ENCODE measurements at regions not wholly inside any gene's neighbourhood (a gene's known extent, or its start where the extent isn't known, plus 50 kb on each side); places are given as distances from the start of the nearest gene placed in this dataset.

GRCh38 chr13:67763384-67763783 lies 533.2 kb upstream of the PCDH9 start:
- Histone ChIP-seq H3K36me3 (ENCODE audit: low read depth) (no peaks in the 10 kb centered on the region), H3K4me2 (ENCODE audit: unreplicated experiment) (no peak overlapping the region), H2AFZ (no peak overlapping the region), H3K9ac (no peak overlapping the region), H3K79me2 (ENCODE audit: insufficient read depth) (no peaks in the 10 kb centered on the region), H3K4me3 (no peak overlapping the region), H3K27ac (no peak overlapping the region), H3K9me2 (ENCODE audit: insufficient read depth) (no peaks in the 10 kb centered on the region), H3K27me3 (replicated peaks; ENCODE audit: insufficient read depth) (no peaks in the 10 kb centered on the region), H3F3A (ENCODE audit: insufficient read depth) (no peaks in the 10 kb centered on the region), H4K20me1 (ENCODE audit: insufficient read depth) (no peaks in the 10 kb centered on the region), H3K4me1 (ENCODE audit: insufficient read depth) (no peaks in the 10 kb centered on the region), H3K9me3 (ENCODE audit: low read depth) (no peaks in the 10 kb centered on the region)
- no peak for DNase-seq
- WGBS, 2 experiments (ENCODE audit: low coverage in 1 of 2, low lambda C conversion rate in 2 of 2, missing lambda C conversion rate in 2 of 2) = 5 to 18% methylated on average over 3 of the region's 3 CpGs
- TF ChIP-seq EZH2phosphoT487 (IDR thresholded peaks at IDR 0.05; ENCODE audit: insufficient read depth, low read depth) (no peak), EZH2 (IDR thresholded peaks at IDR 0.05; ENCODE audit: insufficient read depth, poor library complexity, severe bottlenecking) (no peak)
- in situ Hi-C loops (cut with MboI) = no loop called here

- no peaks in the 10 kb centered on the region for H3F3A ChIP-seq (ENCODE audit: insufficient read depth)
- no peaks in the 10 kb centered on the region for H3K9me2 ChIP-seq (ENCODE audit: insufficient read depth)
- no peak overlapping the region for H3K4me3 ChIP-seq
- no peaks in the 10 kb centered on the region for H3K79me2 ChIP-seq (ENCODE audit: insufficient read depth)
- H3K4me1 ChIP-seq (ENCODE audit: insufficient read depth) = no peaks in the 10 kb centered on the region
- H3K4me2 ChIP-seq (ENCODE audit: unreplicated experiment) = no peak overlapping the region
- in situ Hi-C loops (cut with MboI) = no loop called here
- 21 to 22% methylated on average over 5 of the region's 5 CpGs for WGBS, 2 experiments (ENCODE audit: low coverage in 1 of 2, low lambda C conversion rate in 2 of 2, missing lambda C conversion rate in 2 of 2)
- H4K20me1 ChIP-seq (ENCODE audit: insufficient read depth) = no peaks in the 10 kb centered on the region
- H3K27ac ChIP-seq = no peak overlapping the region
- no peak for DNase-seq
- no peak overlapping the region for H3K9ac ChIP-seq
- H3K27me3 ChIP-seq (replicated peaks; ENCODE audit: insufficient read depth) = no peaks in the 10 kb centered on the region
- no peaks in the 10 kb centered on the region for H3K36me3 ChIP-seq (ENCODE audit: low read depth)
- TF ChIP-seq EZH2 (IDR thresholded peaks at IDR 0.05; ENCODE audit: insufficient read depth, poor library complexity, severe bottlenecking) = no peak
- TF ChIP-seq EZH2phosphoT487 (IDR thresholded peaks at IDR 0.05; ENCODE audit: insufficient read depth, low read depth) = no peak
- no peak overlapping the region for H2AFZ ChIP-seq
- H3K9me3 ChIP-seq (ENCODE audit: low read depth) = no peaks in the 10 kb centered on the region
These were observed 528.8 kb upstream of the PCDH9 start for GRCh38 chr13:67758975-67759374.

- H4K20me1 ChIP-seq (ENCODE audit: insufficient read depth) = no peaks in the 10 kb centered on the region
- H2AFZ ChIP-seq = no peak overlapping the region
- H3K79me2 ChIP-seq (ENCODE audit: insufficient read depth) = no peaks in the 10 kb centered on the region
- in situ Hi-C loops (cut with MboI) = no loop called here
- no peak for TF ChIP-seq EZH2 (IDR thresholded peaks at IDR 0.05; ENCODE audit: insufficient read depth, poor library complexity, severe bottlenecking)
- no peak for TF ChIP-seq EZH2phosphoT487 (IDR thresholded peaks at IDR 0.05; ENCODE audit: insufficient read depth, low read depth)
- H3K27me3 ChIP-seq (replicated peaks; ENCODE audit: insufficient read depth) = no peaks in the 10 kb centered on the region
- no peak overlapping the region for H3K4me3 ChIP-seq
- H3K36me3 ChIP-seq (ENCODE audit: low read depth) = no peaks in the 10 kb centered on the region
- no peak overlapping the region for H3K4me2 ChIP-seq (ENCODE audit: unreplicated experiment)
- DNase-seq = no peak
- H3F3A ChIP-seq (ENCODE audit: insufficient read depth) = no peaks in the 10 kb centered on the region
- no peaks in the 10 kb centered on the region for H3K9me2 ChIP-seq (ENCODE audit: insufficient read depth)
- H3K9me3 ChIP-seq (ENCODE audit: low read depth) = no peaks in the 10 kb centered on the region
- no peak overlapping the region for H3K27ac ChIP-seq
- H3K9ac ChIP-seq = no peak overlapping the region
- no peaks in the 10 kb centered on the region for H3K4me1 ChIP-seq (ENCODE audit: insufficient read depth)
These were observed 523.9 kb upstream of the PCDH9 start for GRCh38 chr13:67754012-67754411.

GRCh38 chr13:67752759-67753158 lies 522.6 kb upstream of the PCDH9 start:
- no peak overlapping the region for H3K4me3 ChIP-seq
- no peaks in the 10 kb centered on the region for H3K36me3 ChIP-seq (ENCODE audit: low read depth)
- no peak overlapping the region for H3K9ac ChIP-seq
- H4K20me1 ChIP-seq (ENCODE audit: insufficient read depth) = no peaks in the 10 kb centered on the region
- H3K4me1 ChIP-seq (ENCODE audit: insufficient read depth) = no peaks in the 10 kb centered on the region
- in situ Hi-C loops (cut with MboI) = no loop called here
- 0% methylated on average over 1 of the region's 1 CpG for whole genome bisulfite sequencing, 2 experiments (ENCODE audit: low coverage in 1 of 2, low lambda C conversion rate in 2 of 2, missing lambda C conversion rate in 2 of 2)
- no peaks in the 10 kb centered on the region for H3K9me2 ChIP-seq (ENCODE audit: insufficient read depth)
- H2AFZ ChIP-seq = no peak overlapping the region
- H3K9me3 ChIP-seq (ENCODE audit: low read depth) = no peaks in the 10 kb centered on the region
- no peaks in the 10 kb centered on the region for H3K79me2 ChIP-seq (ENCODE audit: insufficient read depth)
- DNase-seq = no peak
- no peak overlapping the region for H3K27ac ChIP-seq
- H3K4me2 ChIP-seq (ENCODE audit: unreplicated experiment) = no peak overlapping the region
- no peaks in the 10 kb centered on the region for H3F3A ChIP-seq (ENCODE audit: insufficient read depth)
- H3K27me3 ChIP-seq (replicated peaks; ENCODE audit: insufficient read depth) = no peaks in the 10 kb centered on the region
- TF ChIP-seq EZH2 (IDR thresholded peaks at IDR 0.05; ENCODE audit: insufficient read depth, poor library complexity, severe bottlenecking) (no peak), EZH2phosphoT487 (IDR thresholded peaks at IDR 0.05; ENCODE audit: insufficient read depth, low read depth) (no peak)

GRCh38 chr13:67742478-67742877 lies 512.3 kb upstream of the PCDH9 start:
- H3K9ac ChIP-seq = no peak overlapping the region
- no peak overlapping the region for H3K4me3 ChIP-seq
- no peaks in the 10 kb centered on the region for H3F3A ChIP-seq (ENCODE audit: insufficient read depth)
- no peaks in the 10 kb centered on the region for H3K27me3 ChIP-seq (replicated peaks; ENCODE audit: insufficient read depth)
- H3K4me2 ChIP-seq (ENCODE audit: unreplicated experiment) = no peak overlapping the region
- no peaks in the 10 kb centered on the region for H3K9me3 ChIP-seq (ENCODE audit: low read depth)
- no peaks in the 10 kb centered on the region for H3K9me2 ChIP-seq (ENCODE audit: insufficient read depth)
- DNase-seq = no peak
- no peaks in the 10 kb centered on the region for H4K20me1 ChIP-seq (ENCODE audit: insufficient read depth)
- no peaks in the 10 kb centered on the region for H3K4me1 ChIP-seq (ENCODE audit: insufficient read depth)
- in situ Hi-C loops (cut with MboI) = no loop called here
- TF ChIP-seq EZH2 (IDR thresholded peaks at IDR 0.05; ENCODE audit: insufficient read depth, poor library complexity, severe bottlenecking) (no peak), EZH2phosphoT487 (IDR thresholded peaks at IDR 0.05; ENCODE audit: insufficient read depth, low read depth) (no peak)
- WGBS, 2 experiments (ENCODE audit: low coverage in 1 of 2, low lambda C conversion rate in 2 of 2, missing lambda C conversion rate in 2 of 2) = 13 to 24% methylated on average over 2 of the region's 2 CpGs
- no peaks in the 10 kb centered on the region for H3K79me2 ChIP-seq (ENCODE audit: insufficient read depth)
- no peak overlapping the region for H2AFZ ChIP-seq
- H3K27ac ChIP-seq = no peak overlapping the region
- H3K36me3 ChIP-seq (ENCODE audit: low read depth) = no peaks in the 10 kb centered on the region

All from GM23248 (cell line).